OCI-LY7 (cell line): ENCODE measurements at regions not wholly inside any gene's neighbourhood (a gene's known extent, or its start where the extent isn't known, plus 50 kb on each side); places are given as distances from the start of the nearest gene placed in this dataset.
"Not testable (repeated sequence)": the region's sequence is repeated elsewhere in the genome, so short reads cannot be mapped to it uniquely, and the experiment has no call there.

ENCODE experiments used
- BruUV-seq: library from RNA; stranded (reverse); fragments of 400-500 nt; replicated peaks from 2 replicates; lab custom pipeline; 2021; lab: Mats Ljungman, UMichigan
- CTCF ChIA-PET: fragments of 300-600 bp; sonication (Branson Sonifier 250); formaldehyde crosslinking; loops from one replicate; lab custom pipeline; 2022; ENCODE audit warnings: antibody characterized with exemption; ENCODE audit not compliant: unreplicated experiment; lab: Charles Lee
- POLR2A ChIA-PET: fragments of 300-600 bp; sonication (Branson Sonifier 250); formaldehyde crosslinking; loops from one replicate; lab custom pipeline; 2022; ENCODE audit warnings: antibody characterized with exemption; lab: Charles Lee
- DNase-seq: peaks from one replicate; pipeline ENCODE4 v3.0.0-alpha.2; 2015; ENCODE audit warnings: low spot score
- H2AFZ ChIP-seq: fragments of 200-600 bp; sonication (generic), shearing (Covaris generic); 2 replicates; pipeline ENCODE4 v1.6.1; 2014; ENCODE audit warnings: mild to moderate bottlenecking, antibody characterized with exemption, low read length, moderate library complexity
- H3K27ac ChIP-seq: fragments of 200-600 bp; sonication (generic); 2 replicates; pipeline ENCODE4 v1.5.1; 2014; ENCODE audit warnings: mixed run types, low read depth, mild to moderate bottlenecking, moderate library complexity, low read length, inconsistent platforms; ENCODE audit not compliant: poor library complexity, severe bottlenecking
- H3K36me3 ChIP-seq: fragments of 200-600 bp; sonication (generic); 2 replicates; pipeline ENCODE4 v1.6.1; 2014; ENCODE audit warnings: mild to moderate bottlenecking, antibody characterized with exemption, low read length, moderate library complexity, mixed read lengths; ENCODE audit not compliant: insufficient read depth
- H3K4me1 ChIP-seq: fragments of 200-600 bp; sonication (generic); 2 replicates; pipeline ENCODE4 v1.5.1; 2014; ENCODE audit warnings: mild to moderate bottlenecking, low read length; ENCODE audit not compliant: insufficient read depth, poor library complexity, severe bottlenecking
- H3K4me2 ChIP-seq: fragments of 200-600 bp; sonication (generic); 2 replicates; pipeline ENCODE4 v1.6.1; 2014; ENCODE audit warnings: mild to moderate bottlenecking, low read length
- H3K4me3 ChIP-seq: fragments of 200-600 bp; sonication (generic); 2 replicates; pipeline ENCODE4 v1.5.1; 2014; ENCODE audit warnings: mild to moderate bottlenecking, low read depth, low read length; ENCODE audit not compliant: poor library complexity, severe bottlenecking
- H3K79me2 ChIP-seq: fragments of 200-600 bp; sonication (generic); 2 replicates; pipeline ENCODE4 v1.6.1; 2016; ENCODE audit warnings: low read depth, mild to moderate bottlenecking, low read length, moderate library complexity, mixed read lengths; ENCODE audit not compliant: insufficient read depth
- H3K9me2 ChIP-seq: fragments of 200-600 bp; sonication (generic); 2 replicates; pipeline ENCODE4 v1.6.1; 2016; ENCODE audit warnings: mild to moderate bottlenecking, low read length, mixed read lengths; ENCODE audit not compliant: insufficient read depth
- H3K9me3 ChIP-seq: fragments of 200-600 bp; sonication (generic); 2 replicates; pipeline ENCODE4 v1.6.1; 2014; ENCODE audit warnings: mild to moderate bottlenecking, mixed run types, low read length, mixed read lengths
- H4K20me1 ChIP-seq: fragments of 200-600 bp; sonication (generic); 2 replicates; pipeline ENCODE4 v1.6.1; 2014; ENCODE audit warnings: mild to moderate bottlenecking, antibody characterized with exemption, low read length, moderate library complexity, mixed read lengths; ENCODE audit not compliant: insufficient read depth
- CTCF ChIP-seq: fragments of 200-600 bp; sonication (generic); conservative IDR thresholded peaks from 2 replicates; pipeline ENCODE4 v1.5.1; 2014; ENCODE audit warnings: mild to moderate bottlenecking, antibody characterized with exemption, low read length, moderate library complexity, mixed read lengths
- EZH2phosphoT487 ChIP-seq: fragments of 200-600 bp; sonication (generic); IDR thresholded peaks from 2 replicates; pipeline ENCODE4 v1.6.1; 2018; ENCODE audit warnings: low read depth, borderline replicate concordance, mild to moderate bottlenecking, mixed run types, antibody characterized with exemption, low read length, moderate library complexity, mixed read lengths
- intact Hi-C: fragments of 100-400 bp; cut with micrococcal nuclease; formaldehyde crosslinking; loops from one replicate; pipeline ENCODE4 v1.10.0; 2022; ENCODE audit not compliant: unreplicated experiment

- Histone ChIP-seq H3K4me1 (no peaks in the 10 kb centered on the region), H3K36me3 (no peaks in the 10 kb centered on the region), H3K27ac (no peak overlapping the region), H3K4me2 (no peak overlapping the region), H4K20me1 (no peaks in the 10 kb centered on the region), H3K4me3 (no peak overlapping the region), H3K79me2 (no peaks in the 10 kb centered on the region), H3K9me2 (no peaks in the 10 kb centered on the region), H2AFZ (no peak overlapping the region), H3K9me3 (no peaks in the 10 kb centered on the region)
- no TSS peak for BruUV-seq
- DNase-seq = no peak
- no peak for TF ChIP-seq EZH2phosphoT487
- TF ChIP-seq CTCF = no peak
- CTCF ChIA-PET = no interaction called here
- intact Hi-C loops = no loop called here
- POLR2A ChIA-PET = interaction anchor here (0.6 kb wide), 1 partner anchor 19 kb away, joined by 7 read pairs; no protein-coding TSS in a partner anchor
These were observed 447.5 kb downstream of the BUD13 start for GRCh38 chr11:116325247-116325646.

- H4K20me1 ChIP-seq, H3K4me2 ChIP-seq, BruUV-seq, H3K4me1 ChIP-seq, H3K9me3 ChIP-seq, CTCF ChIA-PET, H3K4me3 ChIP-seq, DNase-seq, H3K9me2 ChIP-seq, H3K27ac ChIP-seq, H3K36me3 ChIP-seq, H3K79me2 ChIP-seq, POLR2A ChIA-PET, intact Hi-C loops, H2AFZ ChIP-seq: not testable (repeated sequence)
These were observed 448.7 kb downstream of the BUD13 start for GRCh38 chr11:116324077-116324476.

- Histone ChIP-seq H3K36me3 (no peaks in the 10 kb centered on the region), H3K27ac (no peak overlapping the region), H2AFZ (no peak overlapping the region), H3K9me2 (no peaks in the 10 kb centered on the region), H3K9me3 (no peaks in the 10 kb centered on the region), H3K79me2 (no peaks in the 10 kb centered on the region), H4K20me1 (no peaks in the 10 kb centered on the region), H3K4me2 (no peak overlapping the region), H3K4me1 (no peaks in the 10 kb centered on the region), H3K4me3 (no peak overlapping the region)
- ChIA-PET POLR2A (no interaction called here), CTCF (no interaction called here)
- no peak for DNase-seq
- BruUV-seq = no TSS peak
- TF ChIP-seq EZH2phosphoT487 = no peak
- no peak for TF ChIP-seq CTCF
- intact Hi-C loops = no loop called here
These were observed 455.6 kb downstream of the BUD13 start for GRCh38 chr11:116317212-116317611.
